Effector memory CD8-positive, alpha-beta T cell (primary cell): ENCODE measurements at regions not wholly inside any gene's neighbourhood (a gene's known extent, or its start where the extent isn't known, plus 50 kb on each side); places are given as distances from the start of the nearest gene placed in this dataset.

Source experiments
- ATAC-seq: fragments of 150-1000 bp; cut with Tn5 transposase; replicated peaks from 2 replicates; pipeline ENCODE4 v1.10.0; 2021; ENCODE audit warnings: mild to moderate bottlenecking, moderate library complexity
- DNase-seq, 3 experiments: peaks; one replicate each; pipeline ENCODE4 v3.0.0; 2021
- H3K27ac Mint-ChIP-seq, 2 donors: one replicate each; pipeline ENCODE4 v1.8.0; 2022; ENCODE audit warnings: mild to moderate bottlenecking in 2 of 2, mixed read lengths in 2 of 2, moderate library complexity in 2 of 2
- H3K27me3 Mint-ChIP-seq, 2 donors: one replicate each; pipeline ENCODE4 v1.8.0; 2022; ENCODE audit warnings: mixed read lengths in 2 of 2
- H3K36me3 Mint-ChIP-seq: one replicate; pipeline ENCODE4 v1.8.0; 2022; ENCODE audit warnings: mild to moderate bottlenecking, moderate library complexity, mixed read lengths; ENCODE audit not compliant: insufficient read depth
- H3K4me1 Mint-ChIP-seq, 2 donors: one replicate each; pipeline ENCODE4 v1.8.0; 2022; ENCODE audit warnings: low read depth in 2 of 2, mixed read lengths in 2 of 2
- H3K4me3 Mint-ChIP-seq, 2 donors: one replicate each; pipeline ENCODE4 v1.8.0; 2022; ENCODE audit warnings: mild to moderate bottlenecking in 2 of 2, mixed read lengths in 2 of 2, moderate library complexity in 2 of 2
- H3K9me3 Mint-ChIP-seq, 2 donors: one replicate each; pipeline ENCODE4 v1.8.0; 2022; ENCODE audit warnings: mixed read lengths in 2 of 2

DNA sequence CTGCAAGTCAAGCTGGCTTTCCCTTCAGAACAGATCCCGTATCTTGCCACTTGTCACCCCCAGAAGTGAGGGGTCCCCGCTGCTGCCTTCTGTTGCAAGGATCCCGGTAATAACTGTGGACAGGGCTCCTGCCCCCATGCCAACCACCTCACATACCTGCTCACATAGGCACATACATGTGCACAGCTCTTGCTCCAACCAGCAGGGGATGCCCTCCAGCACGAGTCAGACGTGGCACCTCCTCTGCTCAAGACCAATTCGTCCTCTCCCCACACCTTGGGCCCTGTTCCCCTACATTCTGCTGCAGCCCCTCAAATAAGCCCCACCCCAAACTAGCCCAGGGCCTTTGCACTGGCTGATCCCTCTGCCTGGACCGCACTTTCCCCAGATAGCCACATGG, 163.3 kb downstream of the CRYBB2 start:
- Mint-ChIP-seq H3K4me3 (no peak overlapping the region), H3K9me3 (no peaks in the 10 kb centered on the region), H3K27ac (peak overlapping the region in 1 of 2 donors; percentile 69), H3K4me1 (peaks cover 17 to 34% of the 10 kb centered on the region in 2 donors), H3K36me3 (peaks cover 9% of the 10 kb centered on the region), H3K27me3 (no peaks in the 10 kb centered on the region)
- ATAC-seq (no peak), DNase-seq (no peak)

DNA sequence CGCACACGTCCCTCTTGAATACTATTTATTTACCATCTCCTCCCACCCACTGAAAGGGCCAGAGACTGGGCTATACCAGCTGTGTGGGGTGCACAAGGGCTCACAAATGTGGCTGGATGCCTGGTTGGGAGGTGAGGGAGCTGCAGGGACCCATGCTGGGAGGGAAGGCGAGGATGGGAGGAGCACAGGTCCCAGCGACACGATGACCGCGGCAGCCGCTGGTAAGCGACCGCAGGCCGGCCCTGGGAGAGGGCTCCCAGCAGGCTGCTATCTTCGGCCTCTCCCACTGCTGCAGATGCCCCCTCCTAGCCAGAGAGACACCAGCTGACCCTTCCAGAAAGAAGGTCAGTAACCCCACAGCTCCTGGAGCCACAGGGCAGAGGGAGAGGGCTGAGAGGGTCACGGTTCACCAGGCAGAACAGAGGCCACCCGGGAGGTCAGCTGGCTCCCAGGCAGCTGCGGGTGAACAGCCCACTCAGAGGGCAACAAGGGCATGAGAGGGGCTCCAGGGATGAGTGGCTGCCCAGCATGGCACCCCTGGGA, 163.9 kb downstream of the CRYBB2 start:
- no peak for ATAC-seq
- peak overlapping the region in 1 of 2 donors; percentile 69 for H3K27ac Mint-ChIP-seq

DNA sequence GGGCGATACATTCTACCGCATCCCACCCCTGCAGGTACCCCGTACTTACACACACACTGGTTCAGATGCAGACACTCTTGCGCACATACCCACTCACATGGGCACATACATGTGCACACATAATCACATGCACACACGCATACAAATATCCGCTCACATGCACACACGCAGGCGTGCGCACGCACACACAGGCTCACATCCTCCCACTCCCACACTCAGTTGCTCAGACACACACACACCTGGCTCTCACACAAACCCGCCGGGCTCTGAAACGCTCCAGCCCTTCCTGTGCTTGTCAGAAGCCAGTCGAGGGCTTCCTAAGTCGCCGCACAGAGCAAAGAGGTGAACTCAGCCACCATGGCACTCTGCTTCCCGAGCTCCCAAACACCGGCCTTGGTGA, 164.5 kb downstream of the CRYBB2 start:
- Mint-ChIP-seq H3K4me3 (no peak overlapping the region), H3K36me3 (peaks cover 9% of the 10 kb centered on the region), H3K27ac (no peak overlapping the region), H3K9me3 (no peaks in the 10 kb centered on the region), H3K4me1 (peaks cover 24 to 40% of the 10 kb centered on the region in 2 donors), H3K27me3 (no peaks in the 10 kb centered on the region)
- DNase-seq (no peak), ATAC-seq (no peak)

More for the DNA sequence above, 163.9 kb downstream of the CRYBB2 start:
- Mint-ChIP-seq H3K9me3 (no peaks in the 10 kb centered on the region), H3K36me3 (peaks cover 9% of the 10 kb centered on the region), H3K4me3 (no peak overlapping the region), H3K4me1 (peaks cover 18 to 35% of the 10 kb centered on the region in 2 donors), H3K27me3 (no peaks in the 10 kb centered on the region)
- no peak for DNase-seq

DNA sequence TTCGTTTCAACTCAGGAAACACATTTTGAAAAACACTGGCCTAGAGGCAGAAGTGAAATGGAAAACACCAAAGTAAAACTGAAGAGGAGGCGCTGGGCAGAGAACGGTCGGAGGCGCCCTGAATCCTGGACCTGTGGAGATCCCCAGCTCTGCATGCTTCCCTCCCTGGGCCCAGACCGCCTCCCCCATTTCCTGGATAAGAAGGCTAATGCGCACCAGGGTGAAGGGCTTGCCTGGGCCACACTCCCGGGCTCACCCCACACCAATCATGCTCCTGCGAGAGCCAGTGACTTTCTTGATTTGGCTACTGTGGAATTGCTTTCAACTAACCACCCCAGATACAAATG, 167.1 kb downstream of the CRYBB2 start:
- H3K4me3 Mint-ChIP-seq, result no peak overlapping the region
- H3K36me3 Mint-ChIP-seq, result peaks cover 9% of the 10 kb centered on the region
- H3K9me3 Mint-ChIP-seq, result no peaks in the 10 kb centered on the region
- no peak overlapping the region for H3K27ac Mint-ChIP-seq
- DNase-seq (no peak), ATAC-seq (no peak)
- no peaks in the 10 kb centered on the region for H3K27me3 Mint-ChIP-seq
- peaks cover 40 to 57% of the 10 kb centered on the region in 2 donors for H3K4me1 Mint-ChIP-seq

DNA sequence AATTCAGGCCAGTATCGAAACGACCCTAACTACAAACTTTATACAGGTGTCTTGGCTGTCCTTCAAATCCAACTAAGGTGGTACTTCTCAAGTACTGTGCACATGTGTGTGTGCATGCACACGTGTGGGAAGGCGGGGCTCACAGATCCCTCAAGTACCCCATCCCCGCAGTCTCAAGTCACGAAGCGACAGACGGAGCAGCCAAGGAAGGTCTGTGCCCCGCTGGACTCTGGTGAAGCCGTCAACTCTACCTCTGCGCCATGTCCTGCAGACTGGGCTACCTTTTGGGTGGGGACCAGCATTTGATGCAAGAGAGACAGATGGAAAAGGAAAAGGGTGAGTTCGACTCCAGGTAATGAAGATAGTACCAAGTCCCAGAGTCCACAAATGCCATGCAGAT, 169.0 kb downstream of the CRYBB2 start:
- peaks cover 43 to 58% of the 10 kb centered on the region in 2 donors for H3K4me1 Mint-ChIP-seq
- H3K9me3 Mint-ChIP-seq, result no peaks in the 10 kb centered on the region
- ATAC-seq (no peak), DNase-seq (no peak)
- H3K27ac Mint-ChIP-seq, result peak overlapping the region; percentile 15 to 56
- no peaks in the 10 kb centered on the region for H3K27me3 Mint-ChIP-seq
- H3K4me3 Mint-ChIP-seq, result peak overlapping the region; percentile 64
- H3K36me3 Mint-ChIP-seq, result peaks cover 6% of the 10 kb centered on the region

DNA sequence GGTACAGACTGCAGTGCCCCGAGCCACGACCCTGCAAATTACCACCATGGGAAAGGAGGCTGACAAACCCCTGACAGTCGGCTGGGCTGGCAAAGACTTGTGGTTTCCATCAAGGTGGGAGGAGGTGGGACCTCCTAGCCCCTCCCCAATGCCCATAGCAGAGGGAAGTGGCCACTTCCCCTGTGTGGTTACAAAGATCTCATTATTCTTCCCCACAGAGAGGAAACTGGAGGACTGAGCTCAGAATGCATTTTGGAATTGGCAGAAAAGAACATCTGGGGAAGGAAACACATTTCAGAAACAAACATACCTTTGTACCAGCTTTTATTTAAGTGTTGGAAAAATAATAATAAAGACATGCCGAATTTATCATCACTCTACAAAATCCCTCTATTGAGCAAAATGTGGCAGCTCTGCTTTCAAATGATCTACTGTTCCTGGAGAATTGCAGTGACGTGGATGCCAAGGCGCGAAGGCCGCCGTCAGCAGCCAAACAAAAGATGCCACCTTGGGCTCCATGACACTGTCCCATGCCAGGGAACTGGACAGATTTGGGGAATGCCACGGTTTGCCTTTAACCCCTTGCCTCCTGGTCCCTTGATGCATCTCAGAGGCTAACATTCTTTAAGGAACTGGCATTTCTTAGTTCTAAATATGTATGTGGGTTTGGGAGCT, 169.6 kb downstream of the CRYBB2 start:
- H3K9me3 Mint-ChIP-seq, result no peaks in the 10 kb centered on the region
- H3K4me3 Mint-ChIP-seq, result peak overlapping the region; percentile 64
- DNase-seq, result no peak
- no peaks in the 10 kb centered on the region for H3K27me3 Mint-ChIP-seq
- peaks cover 42 to 58% of the 10 kb centered on the region in 2 donors for H3K4me1 Mint-ChIP-seq
- peaks cover 6% of the 10 kb centered on the region for H3K36me3 Mint-ChIP-seq
- ATAC-seq, result peak; percentile 78
- H3K27ac Mint-ChIP-seq, result peak overlapping the region; percentile 15 to 56

DNA sequence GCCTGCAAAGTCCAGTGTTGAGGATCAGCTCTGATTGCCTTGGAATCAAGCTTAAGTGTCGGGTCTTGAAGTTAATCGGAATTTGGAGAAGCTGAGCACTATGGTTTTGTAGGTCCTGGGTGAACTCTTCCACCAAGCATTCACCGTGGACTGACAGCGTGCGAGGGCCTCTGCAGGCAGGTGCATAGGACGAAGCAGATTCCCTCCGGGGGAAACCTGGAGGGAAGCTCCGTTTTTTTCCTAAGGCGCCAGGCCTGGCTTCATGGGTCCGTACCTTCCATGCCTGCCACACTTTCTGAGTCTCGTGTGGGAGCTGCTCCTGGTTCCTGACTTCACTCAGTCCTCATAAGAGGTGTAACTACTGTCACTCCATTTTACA, 170.1 kb downstream of the CRYBB2 start:
- H3K4me3 Mint-ChIP-seq, result peak overlapping the region in 1 of 2 donors; percentile 64

DNA sequence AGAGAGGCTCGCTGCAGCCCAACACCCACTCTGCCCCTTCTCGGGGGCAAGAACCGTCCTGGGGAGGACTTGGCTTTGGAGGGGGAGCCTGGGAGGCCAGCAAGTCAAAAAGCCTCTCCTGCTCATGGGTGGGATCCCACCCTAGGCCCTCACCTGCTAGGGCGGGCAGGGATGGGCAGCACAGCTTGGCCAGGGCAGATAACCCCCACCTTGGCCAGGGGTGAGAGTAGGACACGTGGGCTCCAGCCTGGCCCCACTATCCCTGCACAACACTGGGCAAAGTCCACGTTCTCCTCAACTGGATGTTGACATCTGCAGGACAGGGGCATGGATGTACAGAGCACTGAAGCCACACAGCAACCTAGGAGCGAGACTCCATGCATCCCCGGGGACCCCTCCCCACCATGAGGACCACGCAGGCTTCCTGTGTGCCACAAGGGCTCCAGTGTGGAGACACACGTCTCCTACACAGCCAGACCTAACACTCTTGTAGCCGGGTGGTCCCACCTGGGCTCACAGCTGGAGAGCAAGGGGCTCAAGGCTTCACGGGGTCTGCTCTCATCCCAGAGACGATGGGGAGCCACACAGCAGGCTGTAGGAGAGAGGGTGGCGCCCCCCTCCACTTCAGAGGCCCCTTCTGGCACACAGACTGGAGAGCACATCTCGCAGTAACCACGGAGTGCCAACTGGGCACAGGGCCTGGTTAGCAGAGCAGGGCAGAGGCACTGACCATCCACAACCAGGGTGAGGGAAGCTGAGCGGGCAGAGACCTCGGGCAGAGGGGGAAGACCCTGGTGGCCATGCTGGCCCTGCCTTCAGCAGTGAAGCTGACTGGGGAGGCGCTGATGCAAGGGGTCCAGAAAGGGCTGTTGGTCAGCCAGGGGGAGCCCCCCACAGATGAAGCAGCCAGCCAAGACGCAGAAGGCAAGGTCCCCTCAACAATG, 171.1 kb downstream of the CRYBB2 start:
- Mint-ChIP-seq H3K36me3 (peaks cover 6% of the 10 kb centered on the region), H3K27me3 (no peaks in the 10 kb centered on the region), H3K27ac (no peak overlapping the region), H3K9me3 (no peaks in the 10 kb centered on the region), H3K4me3 (no peak overlapping the region), H3K4me1 (peaks cover 43 to 60% of the 10 kb centered on the region in 2 donors)
- ATAC-seq (no peak), DNase-seq (no peak)

More for the DNA sequence above, 170.1 kb downstream of the CRYBB2 start:
- H3K36me3 Mint-ChIP-seq, result peaks cover 6% of the 10 kb centered on the region
- DNase-seq (no peak), ATAC-seq (no peak)
- H3K4me1 Mint-ChIP-seq, result peaks cover 41 to 60% of the 10 kb centered on the region in 2 donors
- H3K27ac Mint-ChIP-seq, result peak overlapping the region; percentile 15 to 56
- no peaks in the 10 kb centered on the region for H3K9me3 Mint-ChIP-seq
- no peaks in the 10 kb centered on the region for H3K27me3 Mint-ChIP-seq

DNA sequence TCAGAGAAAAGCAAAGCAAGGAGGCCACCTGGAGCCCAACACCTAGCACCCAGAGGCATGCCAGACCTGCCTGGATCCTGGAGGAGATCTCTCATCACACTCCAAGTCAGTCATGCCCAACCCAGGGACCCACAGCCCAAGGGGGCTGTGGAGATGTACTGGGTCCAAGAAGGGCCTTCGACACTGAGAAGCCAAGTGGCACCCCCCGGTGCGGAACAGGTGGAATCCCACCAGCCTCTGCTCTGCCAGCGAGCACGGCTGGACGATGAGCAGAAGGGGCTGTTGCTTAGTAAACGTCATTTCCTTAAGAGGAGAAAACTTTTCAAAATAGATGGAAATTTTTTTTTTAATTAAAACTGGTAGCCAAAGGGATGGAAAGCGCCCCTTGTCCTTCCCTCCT, 171.9 kb upstream of the GRK3 start:
- no peak for DNase-seq
- peak overlapping the region; percentile 73 to 75 for H3K27ac Mint-ChIP-seq
- H3K4me3 Mint-ChIP-seq, result no peak overlapping the region
- no peak for ATAC-seq
- H3K36me3 Mint-ChIP-seq, result no peaks in the 10 kb centered on the region
- no peaks in the 10 kb centered on the region for H3K9me3 Mint-ChIP-seq
- H3K27me3 Mint-ChIP-seq, result no peaks in the 10 kb centered on the region
- peaks cover 43 to 54% of the 10 kb centered on the region in 2 donors for H3K4me1 Mint-ChIP-seq

DNA sequence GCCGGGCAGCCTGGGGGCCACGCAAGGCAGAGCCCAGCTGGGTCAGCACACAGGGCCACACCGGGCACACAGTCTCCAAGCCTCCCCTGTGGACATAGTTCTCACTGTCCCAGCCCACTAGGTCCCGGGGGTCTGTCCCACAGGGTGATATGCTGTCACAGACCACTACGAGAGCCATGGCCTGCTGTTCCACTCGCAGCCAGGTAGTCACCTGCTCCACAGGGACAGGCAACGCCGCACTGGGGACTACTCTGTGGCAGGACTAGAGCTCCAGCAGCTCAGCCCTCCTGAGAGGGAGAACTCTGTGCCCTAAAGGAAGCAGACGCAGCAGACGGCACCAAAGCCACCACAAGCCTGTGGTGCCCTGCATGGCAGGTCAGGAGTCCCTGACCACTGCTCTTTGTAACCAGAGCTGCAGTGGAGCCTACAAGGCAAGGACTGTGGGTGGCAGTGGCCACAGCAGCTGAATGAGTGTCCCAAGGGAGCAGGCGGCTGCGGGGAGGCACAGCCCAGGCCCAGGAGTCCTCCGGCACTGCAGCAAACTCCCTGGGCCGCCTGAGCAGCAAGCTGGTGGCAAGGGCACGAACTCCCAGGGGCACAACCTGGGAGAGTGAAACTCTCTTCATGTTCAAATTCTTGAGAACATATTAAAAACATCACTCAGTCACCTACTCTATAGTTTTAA, 171.2 kb upstream of the GRK3 start:
- no peaks in the 10 kb centered on the region for H3K27me3 Mint-ChIP-seq
- no peaks in the 10 kb centered on the region for H3K36me3 Mint-ChIP-seq
- no peaks in the 10 kb centered on the region for H3K9me3 Mint-ChIP-seq
- peaks cover 43 to 54% of the 10 kb centered on the region in 2 donors for H3K4me1 Mint-ChIP-seq
- no peak overlapping the region for H3K27ac Mint-ChIP-seq
- no peak overlapping the region for H3K4me3 Mint-ChIP-seq
- DNase-seq (no peak), ATAC-seq (no peak)

DNA sequence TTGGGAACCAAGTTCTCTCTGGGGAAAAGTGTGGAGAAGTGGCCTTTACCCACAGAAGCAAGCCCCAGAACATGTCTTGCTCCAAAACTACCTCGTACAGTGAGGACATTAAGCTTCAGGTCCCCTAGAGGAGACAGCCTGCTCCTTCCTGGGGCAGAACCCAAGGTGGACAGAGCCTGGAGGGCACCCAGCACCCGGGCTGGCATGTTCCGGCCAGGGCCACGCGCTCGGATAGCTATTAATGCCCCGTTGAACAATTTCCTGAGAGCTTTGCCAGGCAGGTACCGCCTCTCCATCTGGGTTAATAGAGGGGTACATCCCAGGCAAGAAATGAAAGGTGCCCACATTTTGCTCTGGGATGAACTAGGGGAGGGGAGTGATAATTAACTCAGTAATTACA, 169.0 kb upstream of the GRK3 start:
- H3K4me1 Mint-ChIP-seq, result peaks cover 27 to 47% of the 10 kb centered on the region in 2 donors
- DNase-seq (no peak), ATAC-seq (no peak)
- H3K36me3 Mint-ChIP-seq, result no peaks in the 10 kb centered on the region
- no peaks in the 10 kb centered on the region for H3K9me3 Mint-ChIP-seq
- H3K27ac Mint-ChIP-seq, result no peak overlapping the region
- H3K27me3 Mint-ChIP-seq, result no peaks in the 10 kb centered on the region
- H3K4me3 Mint-ChIP-seq, result no peak overlapping the region

DNA sequence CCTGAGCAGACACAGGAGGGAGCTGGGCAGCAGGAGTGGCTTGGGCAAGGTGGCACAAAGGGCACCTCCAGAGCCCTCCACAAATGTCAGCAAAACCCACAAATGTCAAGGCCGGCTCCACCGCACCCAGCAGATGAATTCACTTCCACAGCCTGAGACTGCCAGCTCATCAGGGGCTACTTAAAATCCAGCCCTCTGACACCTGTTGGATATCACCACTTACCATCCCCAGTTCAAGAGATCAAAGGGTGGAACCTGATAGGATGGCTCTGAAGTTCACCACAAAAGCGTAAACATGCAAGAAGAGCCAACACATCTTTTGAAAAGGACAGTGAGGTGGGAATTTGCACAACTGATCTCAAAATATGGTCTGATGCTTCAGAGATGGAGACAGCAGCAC, 168.6 kb upstream of the GRK3 start:
- ATAC-seq (no peak), DNase-seq (no peak)
- Mint-ChIP-seq H3K4me1 (peaks cover 22 to 47% of the 10 kb centered on the region in 2 donors), H3K9me3 (no peaks in the 10 kb centered on the region), H3K36me3 (no peaks in the 10 kb centered on the region), H3K4me3 (no peak overlapping the region), H3K27me3 (no peaks in the 10 kb centered on the region), H3K27ac (no peak overlapping the region)

DNA sequence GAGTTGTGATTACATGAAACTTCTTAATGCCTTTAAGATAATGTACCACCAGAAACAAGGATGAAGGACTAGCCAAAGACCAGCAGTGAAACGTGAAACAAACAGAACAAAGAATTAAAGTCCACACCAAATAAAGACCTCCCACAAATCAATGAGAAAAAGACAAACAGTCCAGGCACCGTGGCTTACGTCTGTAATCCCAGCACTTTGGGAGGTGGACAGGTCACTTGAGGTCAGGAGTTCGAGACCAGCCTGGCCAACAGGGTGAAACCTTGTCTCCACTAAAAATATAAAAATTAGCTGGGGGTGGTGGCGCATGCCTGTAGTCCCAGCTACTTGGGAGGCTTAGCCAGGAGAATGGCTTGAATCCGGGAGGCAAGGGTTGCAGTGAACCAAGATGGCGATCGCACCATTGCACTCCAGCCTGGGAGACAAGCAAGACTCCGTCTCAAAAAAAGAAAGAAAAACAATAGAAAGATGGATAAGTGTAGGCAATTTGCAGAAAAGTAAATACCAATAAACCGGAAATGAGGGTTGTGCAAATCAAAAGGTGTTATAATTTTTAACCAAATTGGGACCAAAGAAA, 167.8 kb upstream of the GRK3 start:
- Mint-ChIP-seq H3K27me3 (no peaks in the 10 kb centered on the region), H3K4me1 (peaks cover 25 to 53% of the 10 kb centered on the region in 2 donors), H3K27ac (no peak overlapping the region), H3K4me3 (no peak overlapping the region), H3K9me3 (no peaks in the 10 kb centered on the region), H3K36me3 (no peaks in the 10 kb centered on the region)
- no peak for DNase-seq
- no peak for ATAC-seq
